ENCODE measurements at regions not wholly inside any gene's neighbourhood (a gene's known extent, or its start where the extent isn't known, plus 50 kb on each side); places are given as distances from the start of the nearest gene placed in this dataset.

- no peak for TF ChIP-seq CTCF (IDR thresholded peaks at IDR 0.05)
- no peak for TF ChIP-seq POLR2A (IDR thresholded peaks at IDR 0.05)
Measured at GRCh38 chr7:115632636-115633035, 397.9 kb downstream of the TFEC start.
